GM23338 (cell line): ENCODE measurements at regions not wholly inside any gene's neighbourhood (a gene's known extent, or its start where the extent isn't known, plus 50 kb on each side); places are given as distances from the start of the nearest gene placed in this dataset.

ENCODE experiments used
- ATAC-seq: fragments of 200-7000 bp; cut with Tn5 transposase; 3 replicates; pipeline ENCODE4 v1.9.1; 2020
- DNase-seq: peaks from one replicate; pipeline ENCODE4 v3.0.0-alpha.2; 2015; ENCODE audit warnings: low spot score
- H2AFZ ChIP-seq: fragments of 200-600 bp; sonication (generic); 2 replicates; pipeline ENCODE4 v1.8.0; 2016; ENCODE audit warnings: antibody characterized with exemption, mild to moderate bottlenecking, moderate library complexity
- H3F3A ChIP-seq: fragments of 200-600 bp; sonication (generic); replicated peaks from 2 replicates; pipeline ENCODE4 v1.8.0; 2017; ENCODE audit warnings: antibody characterized with exemption, mixed run types, low read depth
- H3K27ac ChIP-seq: fragments of 200-600 bp; sonication (generic); 2 replicates; pipeline ENCODE4 v1.6.1; 2016; ENCODE audit warnings: low read depth
- H3K27me3 ChIP-seq: fragments of 200-600 bp; sonication (generic); 2 replicates; pipeline ENCODE4 v1.8.0; 2016; ENCODE audit warnings: mild to moderate bottlenecking, mixed run types, moderate library complexity; ENCODE audit not compliant: insufficient read depth
- H3K36me3 ChIP-seq: fragments of 200-600 bp; sonication (generic); 2 replicates; pipeline ENCODE4 v1.8.0; 2016; ENCODE audit warnings: mild to moderate bottlenecking; ENCODE audit not compliant: insufficient read depth
- H3K4me1 ChIP-seq: fragments of 200-600 bp; sonication (generic); 2 replicates; pipeline ENCODE4 v1.8.0; 2016; ENCODE audit warnings: mild to moderate bottlenecking, moderate library complexity; ENCODE audit not compliant: insufficient read depth
- H3K4me2 ChIP-seq: fragments of 200-600 bp; sonication (generic); 2 replicates; pipeline ENCODE4 v1.7.1; 2017; ENCODE audit warnings: mixed run types
- H3K4me3 ChIP-seq: fragments of 200-600 bp; sonication (generic); 2 replicates; pipeline ENCODE4 v1.6.1; 2016; ENCODE audit warnings: mixed run types
- H3K79me2 ChIP-seq: fragments of 200-600 bp; sonication (generic); replicated peaks from 2 replicates; pipeline ENCODE4 v1.8.0; 2017; ENCODE audit warnings: mild to moderate bottlenecking; ENCODE audit not compliant: insufficient read depth
- H3K9me2 ChIP-seq: fragments of 200-600 bp; sonication (generic); 2 replicates; pipeline ENCODE4 v1.8.0; 2017; ENCODE audit not compliant: insufficient read depth
- H4K20me1 ChIP-seq: fragments of 200-600 bp; sonication (generic); replicated peaks from 2 replicates; pipeline ENCODE4 v1.8.0; 2017; ENCODE audit warnings: mild to moderate bottlenecking; ENCODE audit not compliant: insufficient read depth
- H3K27ac Mint-ChIP-seq: 2 replicates; pipeline ENCODE4 v1.8.0; 2020; ENCODE audit warnings: inconsistent platforms, mild to moderate bottlenecking, moderate library complexity, mixed read lengths
- H3K27me3 Mint-ChIP-seq: 3 replicates; pipeline ENCODE4 v1.8.0; 2022; ENCODE audit warnings: low read depth, mild to moderate bottlenecking, moderate library complexity, mixed read lengths, inconsistent platforms; ENCODE audit not compliant: insufficient read depth, poor library complexity
- H3K36me3 Mint-ChIP-seq: 3 replicates; pipeline ENCODE4 v1.8.0; 2021; ENCODE audit warnings: low read depth, mild to moderate bottlenecking, inconsistent platforms, moderate library complexity, mixed read lengths
- H3K4me1 Mint-ChIP-seq: 3 replicates; pipeline ENCODE4 v1.8.0; 2020; ENCODE audit warnings: mild to moderate bottlenecking, inconsistent platforms, mixed read lengths
- H3K4me3 Mint-ChIP-seq: 3 replicates; pipeline ENCODE4 v1.8.0; 2021; ENCODE audit warnings: moderate library complexity, mild to moderate bottlenecking, inconsistent platforms, mixed read lengths
- H3K9me3 Mint-ChIP-seq: 3 replicates; pipeline ENCODE4 v1.8.0; 2020; ENCODE audit warnings: moderate library complexity, mild to moderate bottlenecking, inconsistent platforms, mixed read lengths
- CREB1 ChIP-seq: fragments of 250-450 bp; sonication (Bioruptor Pico); IDR thresholded peaks from 2 replicates; pipeline ENCODE4 v1.5.0; 2020; ENCODE audit warnings: low read depth, mild to moderate bottlenecking, moderate library complexity
- CTCF ChIP-seq, 2 experiments: fragments of 200-600 bp in 1 of 2; sonication (generic) in 1 of 2; conservative IDR thresholded peaks; 2 replicates each; pipeline versions ENCODE4 v1.5.1 to v1.6.1; 2016 to 2017; ENCODE audit warnings: antibody characterized with exemption in 2 of 2, low read depth in 2 of 2, mild to moderate bottlenecking in 2 of 2, moderate library complexity in 1 of 2
- EZH2 ChIP-seq: fragments of 200-600 bp; sonication (generic); IDR thresholded peaks from one replicate; pipeline ENCODE4 v1.8.0; 2017; ENCODE audit warnings: antibody characterized with exemption, mild to moderate bottlenecking, low read depth; ENCODE audit not compliant: unreplicated experiment
- EZH2phosphoT487 ChIP-seq: fragments of 200-600 bp; sonication (generic); IDR thresholded peaks from one replicate; pipeline ENCODE4 v1.8.1; 2018; ENCODE audit warnings: antibody characterized with exemption; ENCODE audit not compliant: unreplicated experiment
- JUNB ChIP-seq: IDR thresholded peaks from one replicate; pipeline ENCODE4 v1.6.1; 2016; ENCODE audit warnings: antibody characterized with exemption; ENCODE audit not compliant: unreplicated experiment
- NANOG ChIP-seq: IDR thresholded peaks from 2 replicates; pipeline ENCODE4 v1.6.1; 2016; ENCODE audit warnings: antibody characterized with exemption, borderline replicate concordance
- POLR2AphosphoS5 ChIP-seq: IDR thresholded peaks from 2 replicates; pipeline ENCODE4 v1.6.1; 2016; ENCODE audit warnings: antibody characterized with exemption, low read depth
- STAT1 ChIP-seq: IDR thresholded peaks from one replicate; pipeline ENCODE4 v1.6.1; 2016; ENCODE audit warnings: antibody characterized with exemption; ENCODE audit not compliant: unreplicated experiment
- ZNF114 ChIP-seq: fragments of 250-450 bp; sonication (Bioruptor Pico); IDR thresholded peaks from 2 replicates; pipeline ENCODE4 v1.5.0; 2020; ENCODE audit warnings: mild to moderate bottlenecking, moderate library complexity
- ZNF331 ChIP-seq: fragments of 250-450 bp; sonication (Bioruptor Pico); IDR thresholded peaks from 2 replicates; pipeline ENCODE4 v1.5.0; 2020; ENCODE audit warnings: low read depth, mild to moderate bottlenecking, moderate library complexity
- TF ChIP-seq, protein P1 (sequence below): fragments of 250-450 bp; sonication (Bioruptor Pico); IDR thresholded peaks from 2 replicates; pipeline ENCODE4 v1.5.0; 2020; ENCODE audit warnings: mild to moderate bottlenecking, moderate library complexity
- TF ChIP-seq, protein P2 (sequence below): IDR thresholded peaks from 2 replicates; pipeline ENCODE4 v1.6.1; 2016; ENCODE audit warnings: antibody characterized with exemption
- TF ChIP-seq, protein P3 (sequence below): IDR thresholded peaks from one replicate; pipeline ENCODE4 v1.6.1; 2018; ENCODE audit warnings: antibody characterized with exemption; ENCODE audit not compliant: unreplicated experiment

DNA sequence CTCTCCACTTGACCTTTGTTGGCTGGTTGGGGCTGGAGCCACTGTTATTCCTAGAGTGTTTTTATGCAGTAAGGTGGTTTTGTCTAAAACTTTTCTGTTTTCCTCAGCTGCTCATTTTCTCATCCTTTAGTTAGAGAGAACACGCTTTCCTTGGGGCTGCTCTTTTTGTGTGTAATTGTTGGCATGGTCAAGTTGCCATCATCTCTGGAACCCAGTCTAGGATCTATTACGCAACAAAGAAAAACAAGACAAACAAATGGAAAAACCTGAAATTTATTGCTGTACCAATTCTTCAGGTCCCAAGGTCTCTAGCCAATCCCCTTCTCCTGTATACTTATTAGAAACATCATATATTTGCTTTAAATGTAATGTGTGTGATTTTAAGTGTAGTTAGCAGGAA lies 1436.3 kb upstream of the DIAPH2 start:
- Mint-ChIP-seq H3K27ac (no peak overlapping the region), H3K4me1 (no peaks in the 10 kb centered on the region), H3K9me3 (no peaks in the 10 kb centered on the region), H3K36me3 (no peaks in the 10 kb centered on the region), H3K4me3 (no peak overlapping the region), H3K27me3 (no peaks in the 10 kb centered on the region)
- Histone ChIP-seq H3K36me3 (no peaks in the 10 kb centered on the region), H3F3A (no peaks in the 10 kb centered on the region), H3K4me1 (no peaks in the 10 kb centered on the region), H3K27me3 (no peaks in the 10 kb centered on the region), H2AFZ (no peak overlapping the region), H4K20me1 (no peaks in the 10 kb centered on the region), H3K4me2 (no peak overlapping the region), H3K9me2 (no peaks in the 10 kb centered on the region), H3K4me3 (no peak overlapping the region), H3K27ac (no peak overlapping the region), H3K79me2 (no peaks in the 10 kb centered on the region)
- ATAC-seq: no peak
- no peak for DNase-seq
- TF ChIP-seq STAT1: no peak
- TF ChIP-seq EZH2phosphoT487: no peak
- TF ChIP-seq EZH2: no peak
- TF ChIP-seq, protein P1, sequence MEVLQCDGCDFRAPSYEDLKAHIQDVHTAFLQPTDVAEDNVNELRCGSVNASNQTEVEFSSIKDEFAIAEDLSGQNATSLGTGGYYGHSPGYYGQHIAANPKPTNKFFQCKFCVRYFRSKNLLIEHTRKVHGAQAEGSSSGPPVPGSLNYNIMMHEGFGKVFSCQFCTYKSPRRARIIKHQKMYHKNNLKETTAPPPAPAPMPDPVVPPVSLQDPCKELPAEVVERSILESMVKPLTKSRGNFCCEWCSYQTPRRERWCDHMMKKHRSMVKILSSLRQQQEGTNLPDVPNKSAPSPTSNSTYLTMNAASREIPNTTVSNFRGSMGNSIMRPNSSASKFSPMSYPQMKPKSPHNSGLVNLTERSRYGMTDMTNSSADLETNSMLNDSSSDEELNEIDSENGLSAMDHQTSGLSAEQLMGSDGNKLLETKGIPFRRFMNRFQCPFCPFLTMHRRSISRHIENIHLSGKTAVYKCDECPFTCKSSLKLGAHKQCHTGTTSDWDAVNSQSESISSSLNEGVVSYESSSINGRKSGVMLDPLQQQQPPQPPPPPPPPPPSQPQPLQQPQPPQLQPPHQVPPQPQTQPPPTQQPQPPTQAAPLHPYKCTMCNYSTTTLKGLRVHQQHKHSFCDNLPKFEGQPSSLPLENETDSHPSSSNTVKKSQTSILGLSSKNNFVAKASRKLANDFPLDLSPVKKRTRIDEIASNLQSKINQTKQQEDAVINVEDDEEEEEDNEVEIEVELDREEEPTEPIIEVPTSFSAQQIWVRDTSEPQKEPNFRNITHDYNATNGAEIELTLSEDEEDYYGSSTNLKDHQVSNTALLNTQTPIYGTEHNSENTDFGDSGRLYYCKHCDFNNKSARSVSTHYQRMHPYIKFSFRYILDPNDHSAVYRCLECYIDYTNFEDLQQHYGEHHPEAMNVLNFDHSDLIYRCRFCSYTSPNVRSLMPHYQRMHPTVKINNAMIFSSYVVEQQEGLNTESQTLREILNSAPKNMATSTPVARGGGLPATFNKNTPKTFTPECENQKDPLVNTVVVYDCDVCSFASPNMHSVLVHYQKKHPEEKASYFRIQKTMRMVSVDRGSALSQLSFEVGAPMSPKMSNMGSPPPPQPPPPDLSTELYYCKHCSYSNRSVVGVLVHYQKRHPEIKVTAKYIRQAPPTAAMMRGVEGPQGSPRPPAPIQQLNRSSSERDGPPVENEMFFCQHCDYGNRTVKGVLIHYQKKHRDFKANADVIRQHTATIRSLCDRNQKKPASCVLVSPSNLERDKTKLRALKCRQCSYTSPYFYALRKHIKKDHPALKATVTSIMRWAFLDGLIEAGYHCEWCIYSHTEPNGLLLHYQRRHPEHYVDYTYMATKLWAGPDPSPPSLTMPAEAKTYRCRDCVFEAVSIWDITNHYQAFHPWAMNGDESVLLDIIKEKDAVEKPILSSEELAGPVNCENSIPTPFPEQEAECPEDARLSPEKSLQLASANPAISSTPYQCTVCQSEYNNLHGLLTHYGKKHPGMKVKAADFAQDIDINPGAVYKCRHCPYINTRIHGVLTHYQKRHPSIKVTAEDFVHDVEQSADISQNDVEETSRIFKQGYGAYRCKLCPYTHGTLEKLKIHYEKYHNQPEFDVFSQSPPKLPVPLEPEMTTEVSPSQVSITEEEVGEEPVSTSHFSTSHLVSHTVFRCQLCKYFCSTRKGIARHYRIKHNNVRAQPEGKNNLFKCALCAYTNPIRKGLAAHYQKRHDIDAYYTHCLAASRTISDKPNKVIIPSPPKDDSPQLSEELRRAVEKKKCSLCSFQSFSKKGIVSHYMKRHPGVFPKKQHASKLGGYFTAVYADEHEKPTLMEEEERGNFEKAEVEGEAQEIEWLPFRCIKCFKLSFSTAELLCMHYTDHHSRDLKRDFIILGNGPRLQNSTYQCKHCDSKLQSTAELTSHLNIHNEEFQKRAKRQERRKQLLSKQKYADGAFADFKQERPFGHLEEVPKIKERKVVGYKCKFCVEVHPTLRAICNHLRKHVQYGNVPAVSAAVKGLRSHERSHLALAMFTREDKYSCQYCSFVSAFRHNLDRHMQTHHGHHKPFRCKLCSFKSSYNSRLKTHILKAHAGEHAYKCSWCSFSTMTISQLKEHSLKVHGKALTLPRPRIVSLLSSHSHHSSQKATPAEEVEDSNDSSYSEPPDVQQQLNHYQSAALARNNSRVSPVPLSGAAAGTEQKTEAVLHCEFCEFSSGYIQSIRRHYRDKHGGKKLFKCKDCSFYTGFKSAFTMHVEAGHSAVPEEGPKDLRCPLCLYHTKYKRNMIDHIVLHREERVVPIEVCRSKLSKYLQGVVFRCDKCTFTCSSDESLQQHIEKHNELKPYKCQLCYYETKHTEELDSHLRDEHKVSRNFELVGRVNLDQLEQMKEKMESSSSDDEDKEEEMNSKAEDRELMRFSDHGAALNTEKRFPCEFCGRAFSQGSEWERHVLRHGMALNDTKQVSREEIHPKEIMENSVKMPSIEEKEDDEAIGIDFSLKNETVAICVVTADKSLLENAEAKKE (CRISPR knock-in tag): no peak
- no peak for TF ChIP-seq CTCF (conservative IDR thresholded peaks at IDR 0.05; ENCODE audit: low read depth in 2 of 2)
- no peak for TF ChIP-seq CREB1
- no peak for TF ChIP-seq ZNF114 (CRISPR knock-in tag)
- TF ChIP-seq, protein P2, sequence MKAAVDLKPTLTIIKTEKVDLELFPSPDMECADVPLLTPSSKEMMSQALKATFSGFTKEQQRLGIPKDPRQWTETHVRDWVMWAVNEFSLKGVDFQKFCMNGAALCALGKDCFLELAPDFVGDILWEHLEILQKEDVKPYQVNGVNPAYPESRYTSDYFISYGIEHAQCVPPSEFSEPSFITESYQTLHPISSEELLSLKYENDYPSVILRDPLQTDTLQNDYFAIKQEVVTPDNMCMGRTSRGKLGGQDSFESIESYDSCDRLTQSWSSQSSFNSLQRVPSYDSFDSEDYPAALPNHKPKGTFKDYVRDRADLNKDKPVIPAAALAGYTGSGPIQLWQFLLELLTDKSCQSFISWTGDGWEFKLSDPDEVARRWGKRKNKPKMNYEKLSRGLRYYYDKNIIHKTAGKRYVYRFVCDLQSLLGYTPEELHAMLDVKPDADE: no peak
- no peak for TF ChIP-seq ZNF331 (CRISPR knock-in tag)
- TF ChIP-seq JUNB: no peak
- TF ChIP-seq, protein P3, sequence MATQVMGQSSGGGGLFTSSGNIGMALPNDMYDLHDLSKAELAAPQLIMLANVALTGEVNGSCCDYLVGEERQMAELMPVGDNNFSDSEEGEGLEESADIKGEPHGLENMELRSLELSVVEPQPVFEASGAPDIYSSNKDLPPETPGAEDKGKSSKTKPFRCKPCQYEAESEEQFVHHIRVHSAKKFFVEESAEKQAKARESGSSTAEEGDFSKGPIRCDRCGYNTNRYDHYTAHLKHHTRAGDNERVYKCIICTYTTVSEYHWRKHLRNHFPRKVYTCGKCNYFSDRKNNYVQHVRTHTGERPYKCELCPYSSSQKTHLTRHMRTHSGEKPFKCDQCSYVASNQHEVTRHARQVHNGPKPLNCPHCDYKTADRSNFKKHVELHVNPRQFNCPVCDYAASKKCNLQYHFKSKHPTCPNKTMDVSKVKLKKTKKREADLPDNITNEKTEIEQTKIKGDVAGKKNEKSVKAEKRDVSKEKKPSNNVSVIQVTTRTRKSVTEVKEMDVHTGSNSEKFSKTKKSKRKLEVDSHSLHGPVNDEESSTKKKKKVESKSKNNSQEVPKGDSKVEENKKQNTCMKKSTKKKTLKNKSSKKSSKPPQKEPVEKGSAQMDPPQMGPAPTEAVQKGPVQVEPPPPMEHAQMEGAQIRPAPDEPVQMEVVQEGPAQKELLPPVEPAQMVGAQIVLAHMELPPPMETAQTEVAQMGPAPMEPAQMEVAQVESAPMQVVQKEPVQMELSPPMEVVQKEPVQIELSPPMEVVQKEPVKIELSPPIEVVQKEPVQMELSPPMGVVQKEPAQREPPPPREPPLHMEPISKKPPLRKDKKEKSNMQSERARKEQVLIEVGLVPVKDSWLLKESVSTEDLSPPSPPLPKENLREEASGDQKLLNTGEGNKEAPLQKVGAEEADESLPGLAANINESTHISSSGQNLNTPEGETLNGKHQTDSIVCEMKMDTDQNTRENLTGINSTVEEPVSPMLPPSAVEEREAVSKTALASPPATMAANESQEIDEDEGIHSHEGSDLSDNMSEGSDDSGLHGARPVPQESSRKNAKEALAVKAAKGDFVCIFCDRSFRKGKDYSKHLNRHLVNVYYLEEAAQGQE: no peak
- no peak for TF ChIP-seq POLR2AphosphoS5
- no peak for TF ChIP-seq NANOG
